HG02870 (cell line): ENCODE measurements at regions not wholly inside any gene's neighbourhood (a gene's known extent, or its start where the extent isn't known, plus 50 kb on each side); places are given as distances from the start of the nearest gene placed in this dataset.

Source experiments
- ATAC-seq: cut with Tn5 transposase; IDR thresholded peaks from one replicate; pipeline ENCODE4 v1.9.1; 2021; ENCODE audit warnings: mild to moderate bottlenecking, moderate library complexity; ENCODE audit not compliant: unreplicated experiment

DNA sequence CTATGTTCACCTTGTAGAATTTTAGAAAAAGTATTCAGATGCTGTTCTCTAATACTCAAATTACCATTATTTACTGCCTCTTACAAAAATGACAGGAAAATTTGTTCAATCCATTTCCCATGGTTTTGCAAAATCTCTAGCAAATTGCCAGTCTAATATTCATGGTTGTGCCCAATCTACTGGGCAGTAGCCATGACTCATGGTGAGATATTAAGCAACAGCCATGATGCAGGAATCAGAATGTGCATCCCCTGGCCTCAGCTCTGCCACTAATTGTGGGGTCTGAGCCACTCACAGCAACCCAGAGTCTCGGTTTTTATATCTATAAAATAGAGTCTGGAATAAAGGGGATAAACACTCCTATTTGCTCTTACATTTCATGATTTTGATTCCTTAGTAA is 353.6 kb downstream of the DEPDC1B start:
- ATAC-seq, result no peak

DNA sequence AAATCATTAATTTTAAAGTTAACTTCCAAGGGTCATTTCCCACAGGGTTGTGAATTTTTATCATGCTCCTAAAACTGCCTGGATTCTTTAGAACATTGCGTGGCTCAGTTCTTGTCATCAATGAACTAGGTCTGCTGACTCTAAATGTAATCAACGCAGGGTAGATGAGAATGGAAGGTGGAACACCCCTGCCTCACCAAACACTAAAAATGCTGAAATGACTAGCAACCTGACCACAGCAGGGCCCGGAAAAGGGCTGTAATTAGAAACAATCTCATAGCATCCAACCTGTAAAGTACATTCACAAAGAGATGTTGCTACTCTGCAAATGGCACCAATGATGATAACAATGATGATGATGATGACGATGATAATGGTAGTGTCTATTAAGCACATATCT is 356.9 kb downstream of the DEPDC1B start:
- ATAC-seq, result no peak

DNA sequence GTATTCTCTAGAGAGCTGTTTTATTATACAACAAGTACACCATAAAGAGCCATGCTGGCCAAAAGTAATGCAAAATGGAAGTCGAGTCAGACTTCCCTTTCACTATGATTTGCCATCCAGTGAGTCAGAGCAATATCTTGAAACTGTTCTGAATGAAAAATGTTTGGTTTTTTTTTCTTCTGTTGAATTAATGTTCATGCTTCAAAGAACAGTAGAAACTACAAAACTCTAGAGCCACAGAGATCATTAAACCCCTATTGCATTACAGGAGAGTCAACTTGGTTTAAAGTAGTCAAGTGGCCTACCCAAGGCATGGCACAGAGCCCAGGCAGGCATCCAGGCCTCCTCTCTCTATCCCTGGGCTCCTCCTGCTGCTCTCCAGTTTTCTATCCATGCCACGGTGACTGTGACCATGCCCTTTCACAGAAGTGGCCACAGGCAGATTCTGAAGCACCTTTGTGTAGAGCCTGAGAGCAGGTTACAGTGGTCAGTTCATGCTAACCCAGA is 358.9 kb downstream of the DEPDC1B start:
- peak; percentile 82 for ATAC-seq

DNA sequence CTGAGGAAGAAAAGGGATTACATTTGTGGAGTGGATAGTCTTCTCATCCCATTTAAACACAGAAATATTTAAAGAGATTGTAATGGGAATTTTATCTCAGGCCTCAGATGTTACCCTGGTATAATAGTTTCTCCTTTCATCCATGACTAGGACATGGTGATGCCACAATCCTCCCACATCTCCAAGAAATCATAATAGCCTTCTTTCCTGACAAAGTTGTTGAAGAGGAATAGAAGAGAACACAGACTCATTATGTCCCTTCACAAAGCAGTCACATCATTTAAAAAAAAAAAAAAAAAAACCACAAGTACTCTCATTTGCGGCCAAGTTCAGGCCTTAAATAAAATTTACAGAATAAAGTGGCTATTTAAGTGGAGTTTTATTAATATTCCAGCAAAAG is 359.6 kb downstream of the DEPDC1B start:
- ATAC-seq, result no peak

DNA sequence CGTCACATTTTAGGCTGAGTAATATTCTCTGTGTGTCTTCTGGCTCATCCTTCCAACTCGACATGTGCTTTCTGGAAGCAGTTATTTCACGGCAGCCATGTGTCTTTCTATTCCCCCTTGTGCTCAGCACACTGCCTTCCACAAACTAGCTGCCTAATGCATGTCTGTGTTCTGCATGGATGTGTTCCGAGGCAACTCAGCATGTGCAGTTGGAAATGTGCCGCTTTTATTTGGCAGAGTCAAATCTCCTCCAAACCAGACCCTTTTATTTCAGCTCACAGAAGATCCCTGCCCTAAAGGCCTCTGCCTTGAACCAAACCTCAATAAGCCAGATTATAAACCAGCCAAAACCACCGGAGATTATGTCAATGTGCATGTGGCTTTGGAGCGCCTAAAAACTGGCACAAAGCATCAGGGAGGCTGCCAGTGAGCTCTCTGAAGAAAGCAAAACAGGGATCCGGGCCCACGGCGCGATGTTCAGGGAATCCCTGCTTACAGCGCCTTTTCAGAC is 360.2 kb downstream of the DEPDC1B start:
- no peak for ATAC-seq

DNA sequence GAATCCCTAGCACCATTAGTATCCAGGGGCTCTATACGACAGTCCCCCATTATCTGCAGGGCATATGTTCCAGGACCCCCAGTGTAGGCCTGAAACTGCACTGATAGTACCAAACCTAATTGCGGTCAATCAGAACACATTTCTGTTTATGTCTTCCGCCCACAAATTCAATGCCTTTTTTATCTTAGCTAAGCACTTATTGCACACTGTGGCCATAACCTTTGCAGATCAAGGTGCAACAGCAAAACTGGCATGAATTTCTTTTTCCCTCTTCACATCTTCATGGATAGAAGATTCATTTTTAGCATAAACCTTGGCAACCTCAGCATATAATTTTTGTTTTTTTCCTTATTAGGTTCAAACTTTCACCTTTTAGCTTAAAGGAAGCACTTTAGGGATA is 361.1 kb downstream of the DEPDC1B start:
- ATAC-seq, result no peak

DNA sequence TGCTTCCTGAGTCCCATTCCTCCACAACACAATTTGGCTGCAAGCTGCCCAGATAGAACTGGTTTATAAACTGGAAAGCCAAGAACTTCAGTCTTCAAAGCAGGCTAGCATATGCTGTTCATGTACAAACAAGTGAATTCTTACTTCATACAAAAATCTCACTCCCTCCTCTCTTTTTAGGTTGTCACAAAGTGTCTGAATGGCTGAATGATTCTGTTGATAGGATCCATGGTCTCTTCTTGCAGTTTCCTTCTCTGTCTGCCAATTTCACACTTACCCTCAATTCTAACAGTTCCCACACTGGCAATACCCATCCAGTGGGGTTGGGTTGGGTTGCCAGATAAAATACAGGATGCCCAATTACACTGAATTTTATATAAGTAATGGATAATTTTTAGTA is 363.5 kb downstream of the DEPDC1B start:
- no peak for ATAC-seq

DNA sequence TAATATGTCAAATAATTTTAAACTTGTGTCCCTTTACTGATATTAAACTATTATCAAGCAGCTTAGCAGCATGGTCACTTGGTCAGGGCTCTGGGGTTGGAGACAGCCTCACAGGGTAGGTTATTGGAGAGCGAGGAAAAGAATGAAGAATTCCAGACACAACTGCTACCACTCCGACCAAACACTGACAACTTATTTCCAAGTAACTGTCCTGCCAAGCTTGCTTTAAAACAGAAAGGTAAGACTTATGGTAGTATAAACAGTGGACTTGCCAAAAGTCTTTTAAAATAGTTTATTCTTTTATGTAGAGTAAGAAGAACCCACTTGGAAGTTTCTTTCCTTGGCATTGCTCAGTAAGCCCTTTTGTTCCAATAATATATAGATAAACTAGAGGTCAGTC is 364.1 kb downstream of the DEPDC1B start:
- no peak for ATAC-seq

DNA sequence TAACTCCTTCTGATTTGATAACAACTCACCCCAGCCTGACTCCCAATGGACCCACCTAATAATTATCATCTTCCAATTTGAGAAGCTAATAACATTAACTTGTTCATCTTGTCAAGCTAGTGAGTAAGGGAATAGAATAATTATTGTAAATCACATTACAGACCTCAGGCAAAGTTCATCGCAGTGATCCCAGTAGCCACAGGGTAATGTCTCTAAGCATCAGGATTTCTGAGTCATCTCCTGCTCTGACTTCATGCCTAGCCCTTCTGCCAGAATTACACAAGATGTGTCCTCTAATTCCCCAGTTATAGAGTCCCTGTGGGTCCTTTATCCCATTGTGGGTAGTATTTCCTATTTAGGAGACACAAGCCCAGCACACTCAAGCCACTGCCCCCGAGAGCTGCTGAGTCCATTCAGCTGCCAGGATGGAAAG is 365.7 kb downstream of the DEPDC1B start:
- ATAC-seq, result no peak

DNA sequence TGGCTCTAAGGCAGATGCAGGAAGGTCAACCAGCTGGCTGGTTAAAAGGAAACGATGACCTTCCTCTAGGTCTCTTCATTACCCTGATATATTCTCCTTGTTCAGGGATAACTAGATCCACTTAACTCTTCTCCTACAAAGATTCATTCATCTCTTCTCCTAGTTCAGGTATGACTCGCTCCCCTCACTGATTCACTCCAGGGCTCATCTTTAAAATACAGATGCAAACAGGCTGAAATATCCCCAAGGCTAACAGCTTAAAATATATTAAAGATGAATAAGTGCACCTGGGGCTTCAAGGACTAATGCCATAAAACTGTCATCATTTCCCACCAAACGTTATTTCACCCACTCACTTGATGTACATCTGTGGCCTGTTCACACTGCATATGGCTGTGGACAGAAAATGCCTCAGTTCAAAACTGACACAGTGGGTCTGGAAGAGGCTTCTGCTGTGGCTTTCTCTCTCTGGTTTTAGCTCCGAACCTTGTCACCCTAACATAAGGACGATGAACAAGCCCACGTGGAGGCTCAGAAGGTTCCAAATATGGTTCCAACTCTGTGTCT is 366.9 kb downstream of the DEPDC1B start:
- peak; percentile 36 for ATAC-seq

DNA sequence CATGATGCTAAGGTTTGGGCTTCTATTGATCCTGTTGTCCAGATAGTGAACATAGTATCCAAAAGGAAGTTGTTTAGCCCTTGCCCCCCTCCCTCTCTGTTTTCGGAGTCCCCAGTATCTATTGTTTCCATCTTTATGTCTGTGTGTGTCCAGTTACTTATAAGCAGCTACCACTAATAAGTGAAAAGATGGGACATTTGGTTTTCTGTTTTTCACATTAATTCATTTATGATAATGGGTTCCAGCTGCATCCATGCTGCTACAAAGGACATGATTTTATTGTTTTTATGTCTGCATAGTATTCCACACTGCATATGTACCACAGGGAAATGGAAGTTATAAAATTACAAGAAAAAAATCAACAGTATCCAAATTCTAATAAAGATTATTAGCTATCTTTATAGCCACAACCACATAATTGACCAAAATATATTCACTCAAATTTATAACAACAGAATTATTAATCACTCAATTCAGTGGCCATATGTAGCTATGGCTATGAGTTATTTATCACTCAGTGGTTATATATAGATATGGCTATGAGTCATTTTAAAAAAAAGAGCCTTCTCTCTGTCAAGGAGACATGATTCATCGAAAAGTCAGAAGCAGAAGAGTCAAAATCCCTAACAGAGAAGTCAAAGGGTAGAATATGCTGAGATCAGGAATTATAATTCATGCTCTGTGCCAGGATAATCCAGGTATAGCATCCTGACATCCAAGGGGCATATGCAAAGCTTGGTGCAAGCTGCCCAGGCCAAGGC is 367.5 kb downstream of the DEPDC1B start:
- peak; percentile 80 for ATAC-seq

DNA sequence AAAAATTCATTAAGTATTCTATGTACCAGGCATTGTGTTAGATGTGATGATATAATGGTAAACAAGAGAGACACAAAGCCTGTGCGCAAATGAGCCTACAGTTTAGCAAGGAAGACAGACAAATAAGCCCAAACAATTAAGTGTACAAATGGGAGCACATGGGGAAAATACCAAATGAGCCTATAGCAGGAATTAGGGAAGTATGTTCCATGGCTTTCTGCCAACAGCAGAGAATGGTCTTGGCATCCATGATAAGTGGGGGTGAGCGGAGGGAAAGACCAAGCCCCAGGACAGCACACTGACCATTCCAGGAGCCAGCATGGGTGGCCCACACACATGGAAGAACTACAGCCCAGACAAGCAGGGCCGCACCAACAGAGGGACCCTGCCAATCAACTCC is 369.7 kb downstream of the DEPDC1B start:
- ATAC-seq, result no peak

DNA sequence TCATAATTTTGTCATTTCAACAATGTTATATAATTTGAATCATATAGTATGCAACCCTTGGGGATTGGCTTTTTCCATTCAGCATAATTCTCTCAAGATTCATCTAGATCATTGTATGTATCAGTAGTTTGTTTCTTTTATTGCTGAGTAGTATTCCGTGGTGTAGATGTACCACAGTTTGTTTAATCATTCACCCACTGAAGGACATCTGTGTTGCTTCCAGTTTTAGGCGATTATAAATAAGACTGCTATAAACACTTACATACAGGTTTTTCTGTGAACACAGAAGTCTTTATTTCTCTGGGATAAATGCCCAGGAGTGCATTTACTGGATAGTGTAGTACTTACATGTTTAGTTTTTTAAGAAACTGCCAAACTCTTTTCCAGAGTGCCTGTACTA is 374.1 kb downstream of the DEPDC1B start:
- no peak for ATAC-seq

DNA sequence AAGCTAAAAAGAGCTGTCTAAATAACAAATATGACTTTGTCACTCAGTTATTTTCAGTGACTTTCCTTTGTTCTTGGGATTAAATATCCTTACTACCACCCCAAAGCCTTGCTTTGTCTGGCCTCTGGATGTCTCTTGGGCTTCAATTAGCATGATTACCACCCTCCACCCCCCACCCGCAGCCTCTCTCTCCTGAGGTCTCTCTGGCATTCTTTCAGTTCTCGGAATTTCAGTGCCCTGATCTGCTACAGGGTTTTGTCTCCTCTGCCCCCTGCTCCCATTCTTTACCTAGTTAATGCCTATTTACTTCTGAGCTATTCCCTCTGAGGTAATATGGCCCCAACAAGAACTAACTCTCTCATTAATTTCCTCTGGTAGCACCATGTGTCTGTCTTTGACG is 376.4 kb downstream of the DEPDC1B start:
- no peak for ATAC-seq

DNA sequence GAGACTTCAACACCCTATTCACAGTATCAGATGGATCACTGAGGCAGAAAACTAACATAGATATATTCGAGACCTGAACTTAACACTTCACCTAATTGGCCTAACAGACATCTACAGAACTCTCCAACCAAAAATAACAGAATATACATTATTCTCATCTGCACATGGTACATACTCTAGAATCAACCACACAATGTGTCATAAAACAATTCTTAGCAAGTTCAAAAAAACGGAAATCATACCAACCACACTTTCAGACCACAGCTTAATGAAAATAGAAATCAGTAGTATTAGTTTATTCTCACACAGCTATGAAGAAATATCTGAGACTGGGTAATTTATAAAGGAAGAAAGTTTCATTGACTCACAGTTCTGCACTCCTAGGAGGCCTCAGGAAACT is 387.9 kb downstream of the DEPDC1B start:
- no peak for ATAC-seq

DNA sequence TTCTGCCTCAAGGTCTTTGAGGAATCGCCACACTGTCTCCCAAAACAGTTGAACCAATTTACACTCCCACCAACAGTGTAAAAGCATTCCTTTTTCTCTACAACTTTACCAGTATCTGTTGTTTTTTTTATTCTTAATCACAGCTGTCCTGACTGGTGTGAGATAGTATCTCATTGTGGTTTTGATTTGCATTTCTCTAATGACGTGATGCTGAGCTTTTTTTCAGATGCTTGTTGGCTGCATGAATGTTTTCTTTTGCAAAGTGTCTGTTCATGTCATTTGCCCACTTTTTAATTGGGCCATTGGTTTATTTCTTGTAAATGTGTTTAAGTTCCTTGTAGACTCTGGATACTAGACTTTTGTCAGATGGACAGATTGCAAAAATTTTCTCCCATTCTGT is 400.0 kb downstream of the DEPDC1B start:
- ATAC-seq, result no peak

DNA sequence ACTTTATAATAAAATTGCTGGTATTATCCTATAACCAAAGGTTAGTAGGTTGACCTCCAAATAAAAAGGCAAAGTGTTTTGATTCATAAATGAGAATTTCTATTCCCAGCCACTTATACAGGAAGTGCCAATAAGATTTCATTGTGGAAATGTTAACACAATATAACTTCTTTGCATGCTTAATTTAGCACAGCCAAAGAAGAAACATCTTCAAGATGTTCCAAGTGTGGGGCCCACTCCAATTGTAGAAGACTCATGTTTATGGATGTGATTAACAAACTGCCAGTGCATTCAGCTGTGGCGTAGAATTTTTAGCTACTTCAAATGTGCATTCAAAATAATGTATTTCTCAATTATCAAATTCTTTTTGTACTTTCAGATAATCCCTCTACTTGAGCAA is 402.3 kb downstream of the DEPDC1B start:
- ATAC-seq, result no peak

DNA sequence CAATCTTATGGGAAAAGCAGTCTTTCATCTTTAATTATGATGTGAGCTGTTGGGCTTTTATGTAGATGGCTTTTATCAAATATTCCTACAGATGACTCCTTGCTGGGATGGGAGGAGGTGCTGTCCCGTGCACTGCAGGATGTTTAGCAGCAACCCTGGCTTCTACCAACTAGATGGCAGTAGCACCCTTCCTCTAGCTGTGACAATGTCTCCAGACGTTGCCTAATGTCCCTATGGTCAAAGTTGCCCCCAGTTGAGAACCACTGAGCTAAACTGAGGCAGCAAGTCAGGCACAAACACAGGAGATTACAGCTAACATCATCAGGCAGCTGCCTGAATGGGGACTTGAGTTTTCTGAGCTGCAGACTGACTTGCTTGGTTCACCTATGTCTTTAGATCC is 401.9 kb upstream of the PDE4D start:
- no peak for ATAC-seq

DNA sequence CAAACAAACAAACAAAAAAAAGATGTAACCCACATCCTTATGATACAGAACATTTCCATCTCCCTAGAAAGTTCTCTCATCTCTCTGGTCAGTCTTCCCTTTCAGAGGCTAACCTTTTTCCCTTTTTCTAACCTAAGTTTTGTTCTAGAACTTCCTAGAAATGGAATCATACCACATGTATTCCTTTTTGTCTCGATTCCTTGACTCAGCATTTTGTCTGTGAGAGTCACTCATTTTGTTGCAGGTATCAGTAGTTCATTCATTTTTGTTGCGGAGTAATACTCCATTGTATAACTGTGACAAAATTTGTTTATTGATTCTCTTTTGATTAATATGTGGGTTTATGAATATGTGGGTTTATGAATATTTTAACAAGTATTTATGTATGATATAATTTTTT is 400.0 kb upstream of the PDE4D start:
- no peak for ATAC-seq

DNA sequence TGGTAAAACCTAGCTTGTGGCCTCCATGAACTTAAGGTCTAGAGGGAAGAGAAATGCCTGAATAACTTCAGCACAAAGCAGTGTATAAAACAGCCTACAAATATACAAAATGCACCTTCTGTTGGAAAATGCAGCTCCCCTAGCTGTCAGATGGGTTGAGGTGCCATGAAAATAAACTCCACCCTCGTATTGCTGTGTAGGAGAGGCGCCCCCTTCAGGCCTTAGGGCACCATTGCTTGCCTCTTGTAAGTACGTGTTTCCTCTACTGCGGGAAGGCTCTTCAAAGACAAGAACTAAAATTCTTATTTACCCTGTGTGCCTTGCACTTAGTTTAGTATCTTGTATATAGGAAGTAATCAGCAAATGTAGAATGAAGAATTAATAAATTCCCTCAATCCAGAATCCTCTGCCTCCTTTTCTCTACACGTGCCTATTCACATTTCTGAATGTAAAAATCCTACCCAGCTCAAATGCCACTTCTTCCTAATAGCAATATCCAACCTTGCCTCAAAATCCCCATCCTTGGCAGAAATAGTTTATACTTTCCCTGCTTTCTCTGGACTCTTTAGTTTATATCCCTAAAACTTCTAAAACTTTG is 393.7 kb upstream of the PDE4D start:
- ATAC-seq, result peak; percentile 77

DNA sequence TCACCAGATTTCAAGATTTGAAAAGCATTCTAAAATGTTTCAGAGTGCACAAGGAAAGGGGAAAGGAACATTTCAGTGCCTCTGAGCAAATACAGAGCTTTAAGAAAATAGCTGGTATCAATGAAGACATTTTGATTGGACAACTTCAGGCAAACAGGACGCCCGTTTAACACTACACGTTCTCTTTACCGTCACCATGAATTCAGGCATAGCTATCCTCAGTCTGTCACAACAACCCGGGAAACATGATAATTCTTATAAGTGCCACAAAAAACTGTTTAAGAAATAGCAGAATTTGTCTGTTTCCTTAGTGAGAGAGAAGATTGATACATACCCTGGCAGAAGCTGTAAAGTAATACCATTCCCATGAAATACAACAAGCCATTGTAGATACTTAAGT is 392.4 kb upstream of the PDE4D start:
- no peak for ATAC-seq

DNA sequence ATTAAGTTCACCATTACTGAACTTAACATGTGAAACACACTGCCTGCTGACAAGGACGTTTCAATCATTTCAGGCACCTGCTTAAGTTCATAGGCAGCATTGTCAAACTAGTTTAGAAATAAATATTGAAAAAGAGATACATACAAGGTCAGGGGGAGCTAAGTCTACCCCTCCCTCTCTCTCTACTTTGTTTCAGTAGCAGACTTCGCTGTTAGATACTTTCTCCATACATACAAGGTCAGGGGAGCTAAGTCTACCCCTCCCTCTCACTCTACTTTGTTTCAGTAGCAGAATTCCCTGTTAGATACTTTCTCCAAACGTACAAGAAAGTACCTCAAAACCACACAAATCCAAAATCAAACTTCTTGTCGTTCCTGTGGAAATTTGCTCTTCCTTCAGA is 387.4 kb upstream of the PDE4D start:
- ATAC-seq, result no peak
